ENCODE measurements at regions not wholly inside any gene's neighbourhood (a gene's known extent, or its start where the extent isn't known, plus 50 kb on each side); places are given as distances from the start of the nearest gene placed in this dataset.

DNA sequence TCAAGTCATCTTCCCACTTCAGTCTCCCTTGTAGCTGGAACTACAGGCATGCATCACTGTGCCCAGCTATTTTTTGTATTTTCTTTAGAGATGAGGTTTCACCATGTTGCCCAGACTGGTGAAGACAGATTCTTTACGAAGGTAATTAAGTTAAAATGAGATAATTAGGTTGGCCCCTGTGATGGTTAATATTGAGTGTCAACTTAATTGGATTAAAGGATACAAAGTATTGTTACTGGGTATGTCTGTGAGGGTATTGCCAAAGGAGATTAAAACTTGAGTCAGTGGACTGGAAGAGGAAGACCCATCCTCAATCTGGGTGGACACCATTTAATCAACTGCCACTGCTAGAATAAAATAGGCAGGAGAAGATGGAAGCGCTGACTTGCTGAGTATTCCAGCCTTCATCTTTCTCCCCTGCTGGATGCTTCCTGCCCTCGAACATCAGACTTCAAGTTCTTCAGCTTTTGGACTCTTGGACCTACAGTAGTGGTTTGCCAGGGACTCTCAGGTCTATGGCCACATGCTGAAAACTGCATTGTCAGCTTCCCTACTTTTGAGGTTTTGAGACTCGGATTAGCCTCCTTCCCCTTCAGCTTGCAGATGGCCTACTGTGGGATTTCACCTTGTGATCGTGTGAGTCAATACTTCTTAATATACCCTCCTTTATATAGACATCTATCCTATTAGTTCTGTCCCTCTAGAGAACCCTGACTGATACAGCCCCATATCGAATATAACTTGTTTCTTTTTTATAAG, 269.1 kb downstream of the TMX3 start:
- TF ChIP-seq, protein P1, sequence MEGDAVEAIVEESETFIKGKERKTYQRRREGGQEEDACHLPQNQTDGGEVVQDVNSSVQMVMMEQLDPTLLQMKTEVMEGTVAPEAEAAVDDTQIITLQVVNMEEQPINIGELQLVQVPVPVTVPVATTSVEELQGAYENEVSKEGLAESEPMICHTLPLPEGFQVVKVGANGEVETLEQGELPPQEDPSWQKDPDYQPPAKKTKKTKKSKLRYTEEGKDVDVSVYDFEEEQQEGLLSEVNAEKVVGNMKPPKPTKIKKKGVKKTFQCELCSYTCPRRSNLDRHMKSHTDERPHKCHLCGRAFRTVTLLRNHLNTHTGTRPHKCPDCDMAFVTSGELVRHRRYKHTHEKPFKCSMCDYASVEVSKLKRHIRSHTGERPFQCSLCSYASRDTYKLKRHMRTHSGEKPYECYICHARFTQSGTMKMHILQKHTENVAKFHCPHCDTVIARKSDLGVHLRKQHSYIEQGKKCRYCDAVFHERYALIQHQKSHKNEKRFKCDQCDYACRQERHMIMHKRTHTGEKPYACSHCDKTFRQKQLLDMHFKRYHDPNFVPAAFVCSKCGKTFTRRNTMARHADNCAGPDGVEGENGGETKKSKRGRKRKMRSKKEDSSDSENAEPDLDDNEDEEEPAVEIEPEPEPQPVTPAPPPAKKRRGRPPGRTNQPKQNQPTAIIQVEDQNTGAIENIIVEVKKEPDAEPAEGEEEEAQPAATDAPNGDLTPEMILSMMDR (IDR thresholded peaks at IDR 0.05) = no peak
- TF ChIP-seq POLR2A (IDR thresholded peaks at IDR 0.05) = no peak

All from Peyer's patch (tissue), 4 donors.